SH-SY5Y (cell line): ENCODE measurements at regions not wholly inside any gene's neighbourhood (a gene's known extent, or its start where the extent isn't known, plus 50 kb on each side); places are given as distances from the start of the nearest gene placed in this dataset.

Experiments used
- GATA2 ChIP-seq: IDR thresholded peaks from 2 replicates; pipeline ENCODE4 v1.6.1; 2011; ENCODE audit warnings: mild to moderate bottlenecking, low read depth, low read length
- GATA3 ChIP-seq: IDR thresholded peaks from 2 replicates; pipeline ENCODE4 v1.6.1; 2011; ENCODE audit warnings: low read depth, mild to moderate bottlenecking, low read length, moderate library complexity

GRCh38 chr22:33114565-33114964 is 56.4 kb upstream of the SYN3 start:
- peak; percentile 91 for TF ChIP-seq GATA3
- peak; percentile 88 for TF ChIP-seq GATA2
